GM12878 (cell line): ENCODE measurements at regions not wholly inside any gene's neighbourhood (a gene's known extent, or its start where the extent isn't known, plus 50 kb on each side); places are given as distances from the start of the nearest gene placed in this dataset.
"Not testable (repeated sequence)": the region's sequence is repeated elsewhere in the genome, so short reads cannot be mapped to it uniquely, and the experiment has no call there.

ENCODE experiments used
- ATAC-seq: fragments of 200-7000 bp; cut with Tn5 transposase; 3 replicates; pipeline ENCODE4 v1.9.1; 2020; ENCODE audit warnings: mild to moderate bottlenecking, moderate library complexity
- BruUV-seq: library from RNA; stranded (reverse); fragments of 400-500 nt; replicated peaks from 2 replicates; lab custom pipeline; 2021; lab: Mats Ljungman, UMichigan
- CTCF ChIA-PET: fragments of 300-600 bp; sonication (Branson Sonifier 250); formaldehyde crosslinking; extraction: SDS; loops from one replicate; lab custom pipeline; 2021; ENCODE audit warnings: inconsistent platforms; lab: Yijun Ruan, JAX
- POLR2A ChIA-PET: fragments of 350-600 bp; formaldehyde crosslinking; extraction: SDS; loops from one replicate; lab custom pipeline; 2021; ENCODE audit warnings: inconsistent platforms; lab: Charles Lee
- RAD21 ChIA-PET: fragments of 300-600 bp; sonication (Branson Sonifier 250); formaldehyde crosslinking; loops from one replicate; lab custom pipeline; 2023; ENCODE audit warnings: antibody characterized with exemption; ENCODE audit not compliant: unreplicated experiment; lab: Charles Lee
- SMC1A ChIA-PET: fragments of 300-600 bp; sonication (Branson Sonifier 250); formaldehyde crosslinking; loops from one replicate; lab custom pipeline; 2023; ENCODE audit not compliant: unreplicated experiment, uncharacterized antibody; lab: Charles Lee
- DNase-seq: peaks from one replicate; pipeline ENCODE4 v3.0.0-alpha.2; 2011; ENCODE audit warnings: low read depth, low spot score
- FAIRE-seq: peaks from 3 replicates; lab custom pipeline; 2011; peaks lifted over from hg19 to GRCh38; lab: Jason Lieb, UNC
- H2AFZ ChIP-seq: 2 replicates; pipeline ENCODE4 v1.6.0; 2011; ENCODE audit warnings: low read depth, low read length, control low read depth; ENCODE audit not compliant: control insufficient read depth
- H3K27ac ChIP-seq: 2 replicates; pipeline ENCODE4 v1.5.1; 2011; ENCODE audit warnings: control low read depth; ENCODE audit not compliant: control insufficient read depth, insufficient read depth
- H3K27me3 ChIP-seq, 2 experiments: replicated peaks in 1 of 2; 2 replicates each; pipeline versions ENCODE4 v1.6.0 to v1.6.1; 2011; ENCODE audit warnings: low read length in 1 of 2; ENCODE audit not compliant: control insufficient read depth in 2 of 2, insufficient read depth in 2 of 2
- H3K36me3 ChIP-seq, 2 experiments: 2 replicates each; pipeline ENCODE4 v1.5.1; 2011; ENCODE audit warnings: low read length in 1 of 2; ENCODE audit not compliant: control insufficient read depth in 2 of 2, insufficient read depth in 2 of 2
- H3K4me1 ChIP-seq: 2 replicates; pipeline ENCODE4 v1.6.1; 2011; ENCODE audit warnings: mild to moderate bottlenecking, low read length, moderate library complexity, mixed read lengths; ENCODE audit not compliant: control insufficient read depth, insufficient read depth
- H3K4me2 ChIP-seq: 2 replicates; pipeline ENCODE4 v1.6.0; 2011; ENCODE audit warnings: control low read depth; ENCODE audit not compliant: control insufficient read depth, insufficient read depth
- H3K4me3 ChIP-seq: fragments of 200-600 bp; sonication (generic); 2 replicates; pipeline ENCODE4 v1.5.1; 2016
- H3K79me2 ChIP-seq: 2 replicates; pipeline ENCODE4 v1.6.0; 2011; ENCODE audit warnings: low read length; ENCODE audit not compliant: control insufficient read depth, insufficient read depth
- H3K9ac ChIP-seq: 2 replicates; pipeline ENCODE4 v1.8.0; 2011; ENCODE audit warnings: low read length, control low read depth, mixed read lengths; ENCODE audit not compliant: control insufficient read depth, insufficient read depth
- H3K9me3 ChIP-seq: replicated peaks from 3 replicates; pipeline ENCODE4 v1.5.1; 2011; ENCODE audit warnings: mild to moderate bottlenecking, low read length; ENCODE audit not compliant: control insufficient read depth, insufficient read depth
- H4K20me1 ChIP-seq: 2 replicates; pipeline ENCODE4 v1.6.0; 2011; ENCODE audit not compliant: control insufficient read depth, insufficient read depth
- ZBTB40 ChIP-seq: fragments of 450-650 bp; IDR thresholded peaks from 2 replicates; pipeline ENCODE4 v1.6.1; 2016; ENCODE audit warnings: mild to moderate bottlenecking, moderate library complexity, borderline replicate concordance
- WGBS: methylation state at CpG from one replicate; pipeline ENCODE4 v1.1.6; 2016; ENCODE audit warnings: low lambda C conversion rate; ENCODE audit not compliant: insufficient replicate concordance, insufficient coverage; ENCODE audit errors: missing lambda C conversion rate; 5-methylcytosine and 5-hydroxymethylcytosine counted together
- in situ Hi-C: fragments of 300-500 bp; cut with MboI; formaldehyde crosslinking; loops from 9 replicates; pipeline ENCODE4 v1.14.3; 2018; ENCODE audit warnings: mixed read lengths
- intact Hi-C: fragments of 100-400 bp; cut with micrococcal nuclease; formaldehyde crosslinking; loops from one replicate; pipeline ENCODE4 v1.14.2; 2022; ENCODE audit not compliant: unreplicated experiment

GRCh38 chr2:22185251-22185650 lies 1061.5 kb downstream of the TDRD15 start (continued):
- no peak for TF ChIP-seq ZBTB40

- H3K27me3 ChIP-seq, POLR2A ChIA-PET, in situ Hi-C loops, H3K9me3 ChIP-seq, H3K27ac ChIP-seq, H3K4me3 ChIP-seq, ATAC-seq, H4K20me1 ChIP-seq, H3K9ac ChIP-seq, intact Hi-C loops, FAIRE-seq, DNase-seq, SMC1A ChIA-PET, H3K4me2 ChIP-seq, H2AFZ ChIP-seq, BruUV-seq, H3K4me1 ChIP-seq, H3K79me2 ChIP-seq, H3K36me3 ChIP-seq, RAD21 ChIA-PET: not testable (repeated sequence)
- 80% methylated on average over 32 of the region's 38 CpGs for WGBS
- CTCF ChIA-PET = interaction anchor here (0.6 kb wide), 1 partner anchor 658 kb away, joined by 3 read pairs; no protein-coding TSS in a partner anchor
Observed at GRCh38 chr2:22186261-22186828, 1062.6 kb downstream of the TDRD15 start.
